IMR-90 (cell line): ENCODE measurements at regions not wholly inside any gene's neighbourhood (a gene's known extent, or its start where the extent isn't known, plus 50 kb on each side); places are given as distances from the start of the nearest gene placed in this dataset.
"Not testable (repeated sequence)": the region's sequence is repeated elsewhere in the genome, so short reads cannot be mapped to it uniquely, and the experiment has no call there.

Source experiments
- BHLHE40 ChIP-seq: fragments of 150-350 bp; IDR thresholded peaks from 2 replicates; pipeline ENCODE4 v1.6.1; 2016; ENCODE audit warnings: mild to moderate bottlenecking, low read depth, low read length
- CEBPB ChIP-seq: IDR thresholded peaks from 2 replicates; pipeline ENCODE4 v1.6.1; 2012; ENCODE audit warnings: low read depth, low read length, improper control_type of control experiment
- CTCF ChIP-seq: conservative IDR thresholded peaks from 2 replicates; pipeline ENCODE4 v1.5.1; 2012; ENCODE audit warnings: mild to moderate bottlenecking, low read depth, low read length, improper control_type of control experiment
- POLR2A ChIP-seq: IDR thresholded peaks from 2 replicates; pipeline ENCODE4 v1.6.1; 2012; ENCODE audit warnings: mild to moderate bottlenecking, low read depth, low read length
- RCOR1 ChIP-seq: IDR thresholded peaks from 2 replicates; pipeline ENCODE4 v1.6.1; 2012; ENCODE audit warnings: mild to moderate bottlenecking, low read length, improper control_type of control experiment; ENCODE audit not compliant: insufficient replicate concordance
- USF2 ChIP-seq: fragments of 150-350 bp; IDR thresholded peaks from 2 replicates; pipeline ENCODE4 v1.6.1; 2017; ENCODE audit warnings: mild to moderate bottlenecking, antibody characterized with exemption, low read length, low read depth

DNA sequence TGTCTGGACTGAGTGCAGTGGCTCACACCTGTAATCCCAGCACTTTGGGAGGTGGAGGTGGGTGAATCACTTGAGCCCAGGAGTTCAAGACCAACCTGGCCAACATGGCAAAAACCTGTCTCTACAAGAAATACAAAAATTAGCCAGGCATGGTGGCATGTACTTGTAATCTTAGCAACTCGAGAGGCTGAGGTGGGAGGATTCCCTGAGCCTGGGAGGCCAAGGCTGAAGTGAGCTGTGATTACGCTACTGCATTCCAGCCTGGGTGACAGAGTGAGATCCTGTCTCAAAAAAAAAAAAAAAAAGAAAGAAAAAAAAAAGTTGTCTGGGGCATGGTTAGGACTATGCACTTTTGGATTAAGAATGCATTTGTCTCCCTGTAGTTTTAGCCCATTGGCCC is 56.6 kb upstream of the RASSF3 start:
- not testable (repeated sequence) for TF ChIP-seq CEBPB, CTCF, POLR2A, USF2, RCOR1, BHLHE40
